B cell (primary cell): ENCODE measurements at regions not wholly inside any gene's neighbourhood (a gene's known extent, or its start where the extent isn't known, plus 50 kb on each side); places are given as distances from the start of the nearest gene placed in this dataset.

Source experiments
- ATAC-seq: fragments of 200-7000 bp; cut with Tn5 transposase; one replicate; pipeline ENCODE4 v1.10.0; 2021; ENCODE audit warnings: low read depth, mild to moderate bottlenecking, moderate number of reproducible peaks, moderate library complexity
- CTCF ChIA-PET: fragments of 350-600 bp; sonication (Branson Sonifier 250); formaldehyde crosslinking; loops from one replicate; lab custom pipeline; 2021; ENCODE audit warnings: antibody characterized with exemption, inconsistent platforms; lab: Charles Lee
- POLR2A ChIA-PET: fragments of 350-600 bp; sonication (Branson Sonifier 250); formaldehyde crosslinking; loops from one replicate; lab custom pipeline; 2021; ENCODE audit warnings: antibody characterized with exemption; lab: Charles Lee
- DNase-seq: peaks from one replicate; pipeline ENCODE4 v3.0.0; 2013
- H2AFZ ChIP-seq: 2 replicates; pipeline ENCODE4 v1.6.1; 2012; ENCODE audit warnings: mild to moderate bottlenecking, low read depth, low read length; ENCODE audit not compliant: insufficient read depth, poor library complexity, severe bottlenecking
- H3K27ac ChIP-seq, 2 donors: 1 replicate in 1 of 2; 2 replicates in 1 of 2; pipeline ENCODE4 v1.5.1; 2012 to 2013; ENCODE audit warnings: low read length in 2 of 2, mild to moderate bottlenecking in 2 of 2, moderate library complexity in 1 of 2
- H3K27me3 ChIP-seq, 4 experiments: fragments of 200-600 bp in 1 of 4; sonication (generic) in 1 of 4; replicated peaks in 1 of 4; 1 replicate in 2 of 4; 2 replicates in 2 of 4; pipeline versions ENCODE4 v1.6.1 to v1.7.0; 2013 to 2016; ENCODE audit warnings: low read length in 3 of 4, mild to moderate bottlenecking in 2 of 4, mixed read lengths in 1 of 4, moderate library complexity in 1 of 4; ENCODE audit not compliant: insufficient read depth in 4 of 4, control insufficient read depth in 3 of 4; ENCODE audit errors: control extremely low read depth in 1 of 4
- H3K36me3 ChIP-seq, 2 experiments: replicated peaks in 1 of 2; 1 replicate in 1 of 2; 2 replicates in 1 of 2; pipeline versions ENCODE4 v1.6.1 to v1.7.1; 2013; ENCODE audit warnings: low read length in 1 of 2; ENCODE audit not compliant: insufficient read depth in 2 of 2, control insufficient read depth in 1 of 2; ENCODE audit errors: control extremely low read depth in 1 of 2, extremely low read depth in 1 of 2
- H3K4me1 ChIP-seq, 2 donors: fragments of 200-600 bp in 1 of 2; sonication (generic) in 1 of 2; 1 replicate in 1 of 2; 2 replicates in 1 of 2; pipeline versions ENCODE4 v1.5.1 to v1.6.1; 2013 to 2017; ENCODE audit warnings: low read length in 2 of 2; ENCODE audit not compliant: control insufficient read depth in 2 of 2, insufficient read depth in 2 of 2
- H3K4me2 ChIP-seq: replicated peaks from 2 replicates; pipeline ENCODE3; 2012; ENCODE audit warnings: mild to moderate bottlenecking, low read depth, low read length; ENCODE audit not compliant: poor library complexity, severe bottlenecking
- H3K4me3 ChIP-seq, 5 experiments: fragments of 200-600 bp in 1 of 5; sonication (generic) in 1 of 5; 1 replicate in 3 of 5; 2 replicates in 2 of 5; pipeline versions ENCODE4 v1.5.1 to v1.7.0; 2011 to 2016; ENCODE audit warnings: low read length in 4 of 5, mild to moderate bottlenecking in 4 of 5, low read depth in 2 of 5, control low read depth in 1 of 5, moderate library complexity in 1 of 5; ENCODE audit not compliant: insufficient read depth in 1 of 5; ENCODE audit errors: control extremely low read depth in 1 of 5, extremely low read depth in 1 of 5
- H3K79me2 ChIP-seq: fragments of 200-600 bp; sonication (generic); one replicate; pipeline ENCODE4 v1.6.0; 2016; ENCODE audit warnings: low read length; ENCODE audit not compliant: control insufficient read depth, insufficient read depth
- H3K9ac ChIP-seq: fragments of 200-600 bp; sonication (generic); 2 replicates; pipeline ENCODE4 v1.6.1; 2017; ENCODE audit warnings: mild to moderate bottlenecking, low read length, moderate library complexity
- H3K9me3 ChIP-seq, 3 donors: one replicate each; pipeline versions ENCODE4 v1.6.1 to v1.7.1; 2013; ENCODE audit warnings: low read length in 2 of 3; ENCODE audit not compliant: control insufficient read depth in 2 of 3, insufficient read depth in 1 of 3; ENCODE audit errors: control extremely low read depth in 1 of 3
- H4K20me1 ChIP-seq: 2 replicates; pipeline ENCODE4 v1.6.0; 2012; ENCODE audit warnings: mild to moderate bottlenecking, low read length; ENCODE audit not compliant: insufficient read depth, control insufficient read depth, poor library complexity, severe bottlenecking
- H3K27ac Mint-ChIP-seq: one replicate; pipeline ENCODE4 v1.8.0; 2021; ENCODE audit warnings: mixed read lengths
- H3K27me3 Mint-ChIP-seq: one replicate; pipeline ENCODE4 v1.8.0; 2021; ENCODE audit warnings: mixed read lengths
- H3K4me1 Mint-ChIP-seq: one replicate; pipeline ENCODE4 v1.8.0; 2021; ENCODE audit warnings: mixed read lengths
- H3K4me3 Mint-ChIP-seq: one replicate; pipeline ENCODE4 v1.8.0; 2021; ENCODE audit warnings: mixed read lengths
- H3K9me3 Mint-ChIP-seq: one replicate; pipeline ENCODE4 v1.8.0; 2022; ENCODE audit warnings: mixed read lengths; ENCODE audit not compliant: insufficient read depth
- CTCF ChIP-seq: fragments of 200-600 bp; IDR thresholded peaks from one replicate; pipeline ENCODE4 v1.8.0; 2022; ENCODE audit warnings: antibody characterized with exemption, mild to moderate bottlenecking
- EZH2 ChIP-seq: IDR thresholded peaks from 2 replicates; pipeline ENCODE4 v1.6.1; 2012; ENCODE audit warnings: borderline replicate concordance, low read depth, mild to moderate bottlenecking, moderate library complexity, low read length; ENCODE audit not compliant: insufficient read depth, poor library complexity, severe bottlenecking
- WGBS: methylation state at CpG from one replicate; pipeline ENCODE4 v1.1.5; 2013; ENCODE audit warnings: missing lambda C conversion rate; ENCODE audit not compliant: insufficient coverage; 5-methylcytosine and 5-hydroxymethylcytosine counted together
- intact Hi-C: fragments of 100-400 bp; cut with micrococcal nuclease; formaldehyde crosslinking; loops from one replicate; pipeline ENCODE4 v1.10.0; 2022

GRCh38 chr3:20528180-20528770 lies 342.3 kb upstream of the SGO1 start:
- no peak overlapping the region for H2AFZ ChIP-seq
- TF ChIP-seq CTCF (no peak), EZH2 (no peak)
- H3K79me2 ChIP-seq: no peaks in the 10 kb centered on the region
- H3K4me2 ChIP-seq: no peak overlapping the region
- Mint-ChIP-seq H3K4me3 (no peak overlapping the region), H3K27me3 (no peaks in the 10 kb centered on the region), H3K27ac (no peak overlapping the region), H3K9me3 (no peaks in the 10 kb centered on the region), H3K4me1 (no peaks in the 10 kb centered on the region)
- no peaks in the 10 kb centered on the region for H4K20me1 ChIP-seq
- H3K9ac ChIP-seq: no peak overlapping the region
- H3K9me3 ChIP-seq: no peaks in the 10 kb centered on the region
- WGBS: no CpG with 5 or more reads among the region's 5 CpGs
- no peaks in the 10 kb centered on the region for H3K36me3 ChIP-seq
- no peak overlapping the region for H3K27ac ChIP-seq
- intact Hi-C loops: no loop called here
- CTCF ChIA-PET: no interaction called here
- no peak overlapping the region for H3K4me3 ChIP-seq
- ATAC-seq: no peak
- H3K4me1 ChIP-seq: no peaks in the 10 kb centered on the region
- POLR2A ChIA-PET: no interaction called here
- no peaks in the 10 kb centered on the region for H3K27me3 ChIP-seq
- DNase-seq: no peak

GRCh38 chr3:20527368-20527767 lies 341.4 kb upstream of the SGO1 start:
- Histone ChIP-seq H3K79me2 (no peaks in the 10 kb centered on the region), H3K4me3 (no peak overlapping the region), H3K9me3 (no peaks in the 10 kb centered on the region), H2AFZ (no peak overlapping the region), H3K36me3 (no peaks in the 10 kb centered on the region), H3K9ac (no peak overlapping the region), H4K20me1 (no peaks in the 10 kb centered on the region), H3K27ac (no peak overlapping the region), H3K4me1 (no peaks in the 10 kb centered on the region), H3K27me3 (no peaks in the 10 kb centered on the region), H3K4me2 (no peak overlapping the region)
- ChIA-PET POLR2A (no interaction called here), CTCF (no interaction called here)
- Mint-ChIP-seq H3K27ac (no peak overlapping the region), H3K4me1 (no peaks in the 10 kb centered on the region), H3K27me3 (no peaks in the 10 kb centered on the region), H3K9me3 (no peaks in the 10 kb centered on the region), H3K4me3 (no peak overlapping the region)
- ATAC-seq (no peak), DNase-seq (no peak)
- no peak for TF ChIP-seq CTCF
- no peak for TF ChIP-seq EZH2
- intact Hi-C loops: no loop called here
- WGBS: no CpG with 5 or more reads among the region's 1 CpG
